ENCODE measurements at regions not wholly inside any gene's neighbourhood (a gene's known extent, or its start where the extent isn't known, plus 50 kb on each side); places are given as distances from the start of the nearest gene placed in this dataset.

GRCh38 chr2:30310371-30310770 lies 79.0 kb downstream of the LBH start:
- H3K27me3 ChIP-seq (ENCODE audit: control insufficient read depth in 2 of 2, insufficient read depth in 2 of 2, low read length in 2 of 2) = no peaks in the 10 kb centered on the region
- H3K9me3 Mint-ChIP-seq = peaks cover 4 to 18% (median 12%) of the 10 kb centered on the region in 7 donors
- no peak overlapping the region for H3K4me3 Mint-ChIP-seq

GRCh38 chr2:30310955-30311354 lies 79.6 kb downstream of the LBH start:
- peaks cover 4 to 14% (median 11%) of the 10 kb centered on the region in 7 donors for H3K9me3 Mint-ChIP-seq
- Histone ChIP-seq H3K27me3 (ENCODE audit: control insufficient read depth in 2 of 2, insufficient read depth in 2 of 2, low read length in 2 of 2) (no peaks in the 10 kb centered on the region), H3K27ac (ENCODE audit: low read depth in 1 of 2, low read length in 2 of 2) (no peak overlapping the region), H3K79me2 (ENCODE audit: insufficient read depth, low read length) (no peaks in the 10 kb centered on the region), H3K36me3 (replicated peaks in 1 of 2; ENCODE audit: control insufficient read depth in 1 of 2, insufficient read depth in 2 of 2, low read length in 2 of 2) (no peaks in the 10 kb centered on the region), H3K4me2 (replicated peaks; ENCODE audit: extremely low read depth, low read length, poor library complexity, severe bottlenecking) (no peak overlapping the region), H3K4me1 (ENCODE audit: control insufficient read depth in 1 of 2, insufficient read depth in 2 of 2, low read length in 2 of 2) (no peaks in the 10 kb centered on the region), H4K20me1 (ENCODE audit: insufficient read depth, low read length) (no peaks in the 10 kb centered on the region), H2AFZ (ENCODE audit: insufficient read depth, low read depth, low read length, poor library complexity, severe bottlenecking) (no peak overlapping the region), H3K4me3 (replicated peaks in 1 of 3; ENCODE audit: low read depth in 2 of 3, low read length in 3 of 3) (no peak overlapping the region), H3K9me3 (replicated peaks in 1 of 2; ENCODE audit: control insufficient read depth in 1 of 2, insufficient read depth in 1 of 2, low read length in 2 of 2) (peaks cover 0 to 11% of the 10 kb centered on the region in 2 donors), H3K9ac (ENCODE audit: insufficient read depth, low read length, poor library complexity, severe bottlenecking) (no peak overlapping the region)
- H3K27ac Mint-ChIP-seq = peak overlapping the region in 1 of 7 donors; percentile 26
- TF ChIP-seq, protein P1, sequence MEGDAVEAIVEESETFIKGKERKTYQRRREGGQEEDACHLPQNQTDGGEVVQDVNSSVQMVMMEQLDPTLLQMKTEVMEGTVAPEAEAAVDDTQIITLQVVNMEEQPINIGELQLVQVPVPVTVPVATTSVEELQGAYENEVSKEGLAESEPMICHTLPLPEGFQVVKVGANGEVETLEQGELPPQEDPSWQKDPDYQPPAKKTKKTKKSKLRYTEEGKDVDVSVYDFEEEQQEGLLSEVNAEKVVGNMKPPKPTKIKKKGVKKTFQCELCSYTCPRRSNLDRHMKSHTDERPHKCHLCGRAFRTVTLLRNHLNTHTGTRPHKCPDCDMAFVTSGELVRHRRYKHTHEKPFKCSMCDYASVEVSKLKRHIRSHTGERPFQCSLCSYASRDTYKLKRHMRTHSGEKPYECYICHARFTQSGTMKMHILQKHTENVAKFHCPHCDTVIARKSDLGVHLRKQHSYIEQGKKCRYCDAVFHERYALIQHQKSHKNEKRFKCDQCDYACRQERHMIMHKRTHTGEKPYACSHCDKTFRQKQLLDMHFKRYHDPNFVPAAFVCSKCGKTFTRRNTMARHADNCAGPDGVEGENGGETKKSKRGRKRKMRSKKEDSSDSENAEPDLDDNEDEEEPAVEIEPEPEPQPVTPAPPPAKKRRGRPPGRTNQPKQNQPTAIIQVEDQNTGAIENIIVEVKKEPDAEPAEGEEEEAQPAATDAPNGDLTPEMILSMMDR (IDR thresholded peaks at IDR 0.05) = no peak
- no peak overlapping the region for H3K4me3 Mint-ChIP-seq
- H3K27me3 Mint-ChIP-seq (ENCODE audit: low read depth in 3 of 3) = peaks cover 0 to 6% (median 4%) of the 10 kb centered on the region in 3 donors
- H3K4me1 Mint-ChIP-seq = no peaks in the 10 kb centered on the region
- no peaks in the 10 kb centered on the region for H3K36me3 Mint-ChIP-seq
- DNase-seq = no peak
- WGBS (ENCODE audit: insufficient coverage) = 75% methylated on average over 3 of the region's 5 CpGs
- intact Hi-C loops (cut with micrococcal nuclease) = no loop called here

More at GRCh38 chr2:30310371-30310770, 79.0 kb downstream of the LBH start:
- Histone ChIP-seq H3K4me1 (ENCODE audit: control insufficient read depth in 1 of 2, insufficient read depth in 2 of 2, low read length in 2 of 2) (no peaks in the 10 kb centered on the region), H4K20me1 (ENCODE audit: insufficient read depth, low read length) (no peaks in the 10 kb centered on the region), H3K9me3 (replicated peaks in 1 of 2; ENCODE audit: control insufficient read depth in 1 of 2, insufficient read depth in 1 of 2, low read length in 2 of 2) (peaks cover 0 to 16% of the 10 kb centered on the region in 2 donors), H3K9ac (ENCODE audit: insufficient read depth, low read length, poor library complexity, severe bottlenecking) (no peak overlapping the region), H2AFZ (ENCODE audit: insufficient read depth, low read depth, low read length, poor library complexity, severe bottlenecking) (no peak overlapping the region), H3K4me2 (replicated peaks; ENCODE audit: extremely low read depth, low read length, poor library complexity, severe bottlenecking) (no peak overlapping the region), H3K27ac (ENCODE audit: low read depth in 1 of 2, low read length in 2 of 2) (no peak overlapping the region), H3K79me2 (ENCODE audit: insufficient read depth, low read length) (no peaks in the 10 kb centered on the region), H3K36me3 (replicated peaks in 1 of 2; ENCODE audit: control insufficient read depth in 1 of 2, insufficient read depth in 2 of 2, low read length in 2 of 2) (no peaks in the 10 kb centered on the region), H3K4me3 (replicated peaks in 1 of 3; ENCODE audit: low read depth in 2 of 3, low read length in 3 of 3) (no peak overlapping the region)
- TF ChIP-seq, protein P1 (IDR thresholded peaks at IDR 0.05) = no peak
- no peaks in the 10 kb centered on the region for H3K36me3 Mint-ChIP-seq
- no peaks in the 10 kb centered on the region for H3K4me1 Mint-ChIP-seq
- H3K27ac Mint-ChIP-seq = no peak overlapping the region
- intact Hi-C loops (cut with micrococcal nuclease) = no loop called here
- WGBS (ENCODE audit: insufficient coverage) = 72% methylated on average over 4 of the region's 5 CpGs
- H3K27me3 Mint-ChIP-seq (ENCODE audit: low read depth in 3 of 3) = peaks cover 0 to 6% (median 4%) of the 10 kb centered on the region in 3 donors
- no peak for DNase-seq

Data from CD14-positive monocyte (primary cell).